ENCODE measurements at regions not wholly inside any gene's neighbourhood (a gene's known extent, or its start where the extent isn't known, plus 50 kb on each side); places are given as distances from the start of the nearest gene placed in this dataset.

DNA sequence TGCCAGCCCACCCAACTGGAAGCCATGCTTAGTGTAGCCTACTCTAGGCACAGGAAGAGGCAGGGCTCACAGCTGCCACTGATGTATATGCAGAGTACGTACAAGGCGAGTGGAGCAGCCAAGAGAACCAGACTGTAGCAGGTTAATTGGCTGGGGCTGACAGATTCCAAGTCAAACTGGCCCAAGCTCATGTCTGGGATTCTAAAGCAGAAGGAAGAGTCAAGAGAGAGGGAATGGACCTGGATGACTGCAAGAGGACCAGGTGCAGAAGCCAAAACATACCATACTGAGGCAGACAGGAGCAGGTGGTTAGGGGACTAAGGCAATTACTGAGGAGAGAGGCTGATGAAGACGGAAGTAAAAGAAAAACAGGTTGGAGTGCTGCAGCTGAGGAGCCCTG, 51.3 kb upstream of the LRRN2 start:
- no peak for DNase-seq (ENCODE audit: low read depth)

DNA sequence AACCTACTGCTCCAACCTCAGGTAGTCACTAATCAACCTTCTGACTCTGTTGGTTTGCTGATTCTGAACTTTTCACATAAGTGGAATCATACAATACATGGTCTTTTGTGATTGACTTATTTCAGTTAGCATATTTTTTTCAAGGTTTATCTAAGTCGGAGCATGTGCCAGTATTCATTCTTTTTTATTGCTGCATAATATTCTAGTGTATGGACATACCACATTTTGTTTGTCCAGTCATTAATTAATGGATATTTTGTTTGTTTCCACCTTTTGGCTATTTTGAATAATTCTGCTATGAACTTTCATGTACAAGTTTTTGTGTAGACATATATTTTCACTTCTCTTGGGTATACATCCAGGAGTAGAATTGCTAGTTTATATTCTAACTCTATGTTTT, 53.0 kb upstream of the LRRN2 start:
- DNase-seq (ENCODE audit: low read depth) = no peak

DNA sequence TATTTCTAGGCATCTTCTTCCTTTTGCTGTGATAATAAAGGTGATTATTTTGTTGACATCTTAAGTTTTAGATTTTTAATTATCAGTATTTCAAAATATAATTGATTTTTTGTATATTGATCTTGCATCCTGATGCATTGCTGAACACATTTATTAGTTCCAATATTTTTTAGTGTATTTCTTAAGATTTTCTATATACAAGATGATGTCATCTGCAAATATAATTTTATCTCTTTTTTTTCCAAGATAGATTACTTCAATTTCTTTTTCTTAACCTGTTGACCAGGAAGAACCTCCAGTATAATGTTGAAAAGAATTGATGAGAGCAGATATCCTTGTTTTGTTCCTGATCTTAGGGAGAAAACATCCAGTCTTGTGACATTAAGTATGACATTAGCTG, 54.8 kb upstream of the LRRN2 start:
- DNase-seq (ENCODE audit: low read depth) = no peak

DNA sequence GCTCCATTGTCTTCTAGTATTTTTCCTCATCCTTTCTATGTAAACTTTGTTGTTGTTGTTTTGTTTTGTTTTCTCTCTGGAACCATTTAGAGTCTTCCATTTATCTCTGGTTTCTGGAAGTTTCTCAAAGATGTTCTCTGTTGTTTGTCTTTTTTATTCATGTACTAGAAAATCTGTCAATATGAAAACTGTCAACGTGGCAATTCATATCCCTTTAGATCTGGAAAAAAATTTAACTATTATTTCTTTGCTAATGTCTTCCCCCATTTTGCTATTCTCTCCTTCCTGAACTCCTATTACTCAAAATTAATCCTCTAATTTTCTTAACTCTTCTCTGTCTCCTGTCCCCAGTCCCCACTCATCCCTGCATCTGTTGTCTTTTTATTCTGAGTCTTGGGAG, 55.9 kb upstream of the LRRN2 start:
- no peak for DNase-seq (ENCODE audit: low read depth)

DNA sequence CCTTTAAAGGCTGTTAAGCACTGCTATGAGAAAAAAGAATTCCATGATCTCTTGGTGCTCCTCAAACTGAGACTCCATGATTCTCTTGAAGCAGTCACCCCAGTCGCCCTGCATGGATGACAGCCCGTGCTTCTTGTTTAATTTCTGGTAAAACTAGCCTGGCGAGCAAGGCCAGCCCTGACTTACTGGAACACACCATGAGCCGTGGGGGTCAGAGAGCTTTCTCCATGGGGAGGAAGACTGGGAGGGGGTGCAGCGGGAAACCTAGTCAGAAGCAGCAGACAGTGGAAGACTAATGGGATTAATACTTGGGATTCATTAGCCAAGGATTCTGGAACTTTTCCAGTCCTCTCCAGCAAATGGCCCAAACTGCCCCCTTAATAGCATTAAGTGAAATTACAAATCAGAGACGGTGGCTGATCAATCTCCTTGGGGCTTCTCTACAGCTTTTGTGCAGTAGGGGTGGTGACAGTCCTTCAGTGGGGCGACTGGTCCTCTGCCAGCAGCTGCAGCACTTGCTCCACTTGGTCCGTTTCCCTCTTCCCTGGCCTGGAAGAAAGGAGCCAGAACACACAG, 57.2 kb upstream of the LRRN2 start:
- DNase-seq (ENCODE audit: low read depth) = no peak

DNA sequence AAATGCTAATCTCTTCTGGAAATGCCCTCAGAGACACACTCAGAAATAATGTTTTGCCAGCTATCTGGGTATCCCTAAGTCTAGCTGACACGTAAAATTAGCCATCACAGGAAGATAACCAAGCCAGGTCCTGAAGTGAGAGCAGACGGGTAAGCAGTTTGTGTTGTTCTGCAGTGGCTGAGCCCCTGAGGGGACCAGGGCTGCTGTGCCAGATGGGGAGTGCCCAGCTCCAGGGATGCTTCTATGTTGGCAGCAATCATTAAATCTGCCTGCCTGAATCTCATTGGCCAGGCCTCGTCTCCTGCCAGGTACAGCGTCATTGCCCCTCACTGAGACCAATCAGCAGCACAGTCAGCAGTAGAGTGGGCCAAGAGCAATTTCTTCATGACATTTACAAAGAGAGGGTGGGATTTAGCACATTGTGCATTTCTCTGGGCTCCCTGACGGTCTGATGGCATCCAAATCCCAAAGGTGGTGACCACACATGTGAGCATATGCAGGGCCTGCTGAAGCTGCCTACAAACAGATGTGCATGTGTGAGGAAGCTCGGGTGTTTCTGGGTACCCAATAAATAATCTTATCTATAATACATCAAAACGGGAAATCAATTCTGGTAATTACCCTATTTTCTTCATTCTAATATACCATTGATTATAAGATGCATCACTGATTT, 58.7 kb upstream of the LRRN2 start:
- DNase-seq (ENCODE audit: low read depth) = no peak

DNA sequence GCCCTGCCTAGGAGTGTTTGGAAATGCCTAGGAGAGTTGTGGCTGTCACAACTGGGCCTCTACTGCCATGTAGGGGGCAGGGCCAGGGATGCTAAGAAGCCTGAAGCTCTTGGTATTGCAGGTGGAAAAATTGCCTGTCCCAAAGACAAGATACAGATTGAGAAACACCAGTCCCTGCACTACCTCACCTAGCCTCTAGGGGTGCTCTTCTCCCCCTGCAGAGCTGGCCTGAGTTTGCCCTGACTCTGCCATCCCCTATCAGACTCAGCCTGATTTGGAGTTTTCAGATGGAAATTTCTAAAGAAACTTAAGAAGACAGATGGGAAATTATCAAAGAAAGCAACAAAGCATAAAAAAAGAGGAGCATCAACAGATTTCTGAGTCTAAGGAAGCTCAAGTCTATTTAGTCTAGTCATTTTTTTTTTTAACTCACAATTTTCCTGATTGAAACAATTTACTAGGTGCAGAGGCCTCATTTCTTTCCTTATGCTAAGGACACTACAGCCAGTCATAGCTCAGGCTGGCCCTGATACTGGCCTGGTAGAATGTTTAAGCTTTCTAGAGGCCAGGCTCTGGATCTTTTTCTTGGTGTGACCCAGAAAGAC, 61.4 kb upstream of the LRRN2 start:
- peak; percentile 13 for DNase-seq (ENCODE audit: low read depth)

DNA sequence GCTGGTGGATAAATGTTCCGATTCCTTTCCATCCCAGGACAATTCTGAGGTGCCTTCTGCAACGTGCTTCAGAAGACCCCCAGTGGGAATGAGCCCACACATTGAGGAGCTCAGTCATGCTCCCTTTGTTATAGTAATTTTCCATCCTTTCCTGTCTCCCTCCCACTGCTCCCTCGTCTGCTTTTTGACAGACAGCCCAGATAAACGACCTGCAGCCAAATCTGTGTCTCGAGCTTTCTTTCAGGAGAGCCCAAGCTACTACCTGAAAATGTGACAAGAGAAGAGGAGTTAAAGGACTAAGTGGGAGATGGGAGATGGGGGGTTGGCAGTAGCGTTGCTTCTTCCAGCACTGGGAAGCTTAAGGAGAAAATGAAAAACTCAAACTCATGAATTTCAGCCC, 65.9 kb upstream of the LRRN2 start:
- DNase-seq (ENCODE audit: low read depth) = no peak

DNA sequence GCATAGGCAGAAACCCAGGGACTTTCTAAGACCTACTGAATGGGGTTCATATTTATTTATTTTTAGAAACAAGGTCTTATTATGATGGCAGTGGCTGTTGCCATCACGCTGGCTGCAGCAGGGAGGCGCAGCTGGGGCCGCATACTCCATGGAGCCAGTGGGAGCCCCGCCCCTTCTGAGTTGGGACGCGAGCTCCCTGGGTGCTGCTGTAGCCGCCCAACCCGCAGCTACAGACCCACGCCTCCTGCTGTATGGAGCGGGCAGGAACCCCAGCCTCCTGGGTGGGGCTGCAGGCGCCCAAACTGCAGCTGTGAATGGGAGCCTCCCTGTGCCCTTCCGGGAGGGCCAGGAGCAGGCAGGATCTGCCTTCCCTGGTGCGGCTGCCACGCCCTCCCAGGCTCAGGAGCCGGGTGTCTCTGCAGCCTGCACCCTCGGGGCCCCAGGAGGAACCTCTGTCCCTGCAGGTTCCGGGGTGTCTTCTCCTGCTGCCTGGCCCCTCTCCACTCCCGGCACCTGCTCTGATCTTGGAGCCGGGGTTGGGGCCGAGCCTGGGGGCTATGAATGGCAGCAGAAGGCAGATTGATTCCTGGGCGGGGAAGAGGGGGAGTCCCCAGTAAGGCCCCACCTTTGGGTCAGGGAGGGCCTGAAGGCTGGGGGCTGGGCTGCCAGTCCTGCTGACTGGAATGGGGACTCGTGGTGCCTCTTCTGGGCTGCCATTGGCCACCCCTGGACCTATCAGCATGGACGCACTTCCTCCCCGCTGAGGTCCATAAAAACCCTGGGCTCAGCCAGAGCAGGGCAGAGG, 66.5 kb upstream of the LRRN2 start:
- no peak for DNase-seq (ENCODE audit: low read depth)

DNA sequence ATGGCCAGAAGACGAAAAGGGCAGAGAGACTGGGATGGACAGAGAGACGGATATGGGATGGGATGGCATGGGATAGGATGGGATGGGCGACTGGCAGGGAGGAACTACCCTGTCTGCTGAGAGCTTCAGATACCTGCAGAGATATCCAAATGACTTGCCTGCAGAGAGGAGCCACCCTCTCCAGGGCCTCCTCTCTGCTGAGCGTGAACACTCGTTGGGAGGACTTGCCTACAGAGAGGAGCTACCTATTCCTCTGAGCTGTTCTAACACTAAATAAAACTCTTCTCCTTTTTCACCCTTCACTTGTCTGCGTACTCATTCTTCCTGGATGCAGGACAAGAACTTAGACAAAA, 67.1 kb upstream of the LRRN2 start:
- DNase-seq (ENCODE audit: low read depth) = no peak

DNA sequence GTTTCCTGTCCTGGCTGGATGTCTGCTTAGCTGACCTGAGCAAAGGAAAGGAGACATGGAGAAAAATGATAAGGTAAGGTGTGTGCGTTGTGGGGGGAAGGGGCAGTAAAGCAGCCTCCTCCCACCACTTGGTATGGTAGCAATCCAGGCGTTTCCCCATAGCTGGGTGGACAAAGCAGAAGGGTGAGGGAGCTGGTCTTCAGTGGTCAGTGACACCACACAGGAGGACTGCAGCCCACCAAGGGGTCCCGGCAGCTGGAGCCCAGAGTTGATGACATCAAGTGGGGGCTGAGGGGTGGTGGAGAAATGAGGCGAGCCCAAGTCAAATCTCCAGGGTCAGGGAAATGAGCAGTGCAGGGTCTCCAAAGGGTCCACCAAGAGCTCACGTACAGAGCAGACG, 69.3 kb upstream of the LRRN2 start:
- no peak for DNase-seq (ENCODE audit: low read depth)

DNA sequence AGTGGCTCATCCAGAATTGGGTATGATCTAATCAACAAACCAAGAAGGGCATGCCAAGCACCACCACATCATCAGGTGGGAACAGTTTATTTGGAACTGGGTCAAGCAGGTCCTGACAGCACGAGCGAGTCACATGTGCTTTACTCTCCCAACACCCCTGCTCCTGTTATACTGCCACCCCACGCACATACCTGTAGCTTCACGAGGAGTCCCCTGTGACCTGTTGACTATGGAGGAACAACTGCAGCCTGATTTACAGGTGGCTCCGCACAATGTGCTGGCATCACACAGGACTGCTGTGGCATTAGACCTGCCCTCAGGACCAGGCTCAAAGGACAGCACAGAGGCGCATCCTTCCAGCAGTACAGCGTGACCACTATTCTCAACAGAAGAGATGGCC, 70.8 kb upstream of the LRRN2 start:
- DNase-seq (ENCODE audit: low read depth) = no peak

DNA sequence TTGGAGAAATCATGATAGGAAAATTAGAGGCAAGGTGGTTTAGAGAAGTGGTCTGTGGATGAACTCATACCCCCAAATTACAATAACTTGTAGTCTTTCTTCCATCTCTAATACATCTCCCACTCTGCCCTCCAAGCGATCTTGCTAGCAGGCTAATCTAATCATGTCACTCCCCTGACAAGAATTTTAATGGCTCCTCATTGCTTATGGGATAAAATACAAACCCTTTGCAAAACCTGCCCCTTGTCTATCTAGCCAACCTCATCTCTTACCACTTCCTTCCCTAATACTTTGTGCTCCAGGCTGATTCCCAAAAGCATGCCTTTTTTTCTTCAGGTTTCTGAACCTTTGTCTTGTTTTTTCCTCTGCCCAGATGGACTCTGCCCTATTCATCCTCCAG, 71.3 kb upstream of the LRRN2 start:
- DNase-seq (ENCODE audit: low read depth) = no peak

DNA sequence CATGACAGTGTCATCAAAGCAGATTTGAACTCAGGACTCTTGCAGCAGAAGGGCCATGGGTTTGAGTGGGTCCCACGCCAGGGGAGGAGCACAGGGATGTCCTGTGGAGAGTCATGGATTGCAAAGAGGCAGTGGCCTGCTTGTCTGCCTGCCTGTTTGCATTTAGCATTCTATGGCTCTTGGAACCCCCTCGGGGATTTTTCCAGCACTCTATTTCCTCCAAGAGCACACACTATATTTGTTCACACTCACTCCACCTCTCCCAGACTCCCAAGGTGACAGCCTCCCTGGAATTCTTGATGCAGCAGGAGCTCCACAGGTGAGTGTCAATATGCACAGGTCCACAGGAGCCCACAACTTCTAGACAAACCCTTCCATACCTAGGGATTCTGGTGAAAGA, 73.1 kb upstream of the LRRN2 start:
- no peak for DNase-seq (ENCODE audit: low read depth)

DNA sequence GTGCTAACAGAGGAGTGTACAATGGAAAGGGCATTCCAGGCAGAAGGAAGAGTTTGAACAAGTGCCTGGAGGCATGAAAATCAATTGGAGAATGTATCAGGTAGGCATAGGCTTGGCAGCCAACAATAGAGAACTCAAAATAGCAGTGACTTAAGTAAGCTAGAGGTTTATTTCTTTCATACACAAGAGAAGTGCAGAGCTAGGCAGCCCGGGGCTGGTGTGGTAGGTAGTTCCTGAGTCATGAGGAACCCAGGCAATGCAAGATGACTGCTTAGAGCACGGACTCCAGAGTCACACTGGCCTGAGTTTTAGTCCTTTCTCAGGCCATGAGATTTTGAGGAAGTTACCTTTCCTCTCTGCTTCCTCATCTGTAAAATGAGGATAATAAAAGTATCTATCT, 74.8 kb upstream of the LRRN2 start:
- no peak for DNase-seq (ENCODE audit: low read depth)

DNA sequence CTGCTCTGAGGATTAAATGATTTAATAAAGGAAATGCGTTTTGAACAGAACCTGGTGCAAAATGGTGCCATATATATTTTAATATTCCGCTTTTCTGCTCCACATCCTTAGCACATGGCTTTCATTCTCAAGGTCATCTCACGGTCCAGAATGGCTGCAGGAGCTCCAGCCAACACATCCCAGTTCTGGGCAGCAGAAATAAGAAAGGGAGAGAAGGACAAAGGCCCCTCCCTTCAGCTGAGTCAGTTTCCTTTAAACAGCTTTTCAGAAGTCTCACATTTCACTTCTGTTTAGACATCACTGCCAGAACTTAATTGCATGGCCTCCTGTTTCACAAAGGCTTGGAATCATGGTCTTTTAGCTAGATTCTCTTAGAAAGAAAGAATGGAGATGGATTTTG, 75.2 kb upstream of the LRRN2 start:
- DNase-seq (ENCODE audit: low read depth) = no peak

DNA sequence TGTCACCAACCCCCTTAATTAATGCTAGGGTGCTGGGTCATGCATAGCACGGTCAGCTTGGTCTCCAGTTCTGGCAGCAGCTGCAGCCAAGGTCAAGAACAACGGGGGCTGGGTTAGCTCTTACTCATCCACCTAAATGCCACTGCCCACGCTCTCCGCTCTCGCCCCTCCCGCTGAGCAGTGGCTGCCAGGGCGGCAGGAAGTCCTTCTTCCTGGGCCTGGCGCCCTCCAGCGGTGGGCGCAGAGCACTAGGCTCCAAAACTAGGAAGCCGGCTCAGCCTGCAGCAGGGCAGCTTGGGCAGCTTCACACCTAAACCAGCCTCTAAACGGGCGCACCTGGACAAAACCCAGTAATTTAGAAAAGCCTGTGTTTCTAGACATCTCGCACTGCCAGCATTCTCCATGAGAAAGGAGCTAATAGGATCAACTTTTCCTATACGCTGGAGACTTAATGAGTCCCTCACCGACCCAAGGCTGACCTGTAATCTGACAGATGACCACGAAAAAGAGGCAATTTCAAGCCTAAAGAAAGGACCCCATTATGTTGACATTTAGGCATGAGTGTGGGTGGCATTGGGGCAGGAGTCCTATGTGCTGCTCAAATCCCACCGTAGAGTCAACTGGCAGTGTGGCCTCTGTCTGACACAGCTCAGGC, 78.4 kb upstream of the LRRN2 start:
- DNase-seq (ENCODE audit: low read depth) = peak; percentile 22

DNA sequence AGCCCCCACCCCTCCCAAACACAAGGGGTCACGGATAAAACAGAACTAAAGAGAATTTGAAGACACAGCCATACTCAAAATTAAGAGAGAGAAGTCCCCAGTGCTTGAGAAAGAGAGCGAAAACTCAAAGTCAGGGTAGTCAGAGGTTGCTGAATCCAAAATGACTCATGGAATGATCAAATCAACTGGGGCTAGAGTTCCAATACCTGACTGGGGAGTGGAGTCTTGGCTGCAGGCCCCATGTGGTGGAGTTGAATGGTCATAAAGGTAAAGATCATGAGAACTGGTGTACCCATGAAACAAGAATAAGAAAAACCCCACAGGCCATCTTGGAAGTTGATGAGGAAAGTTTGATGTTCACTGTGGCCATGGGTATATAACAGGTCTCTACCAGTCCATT, 84.5 kb upstream of the LRRN2 start:
- DNase-seq (ENCODE audit: low read depth) = no peak

DNA sequence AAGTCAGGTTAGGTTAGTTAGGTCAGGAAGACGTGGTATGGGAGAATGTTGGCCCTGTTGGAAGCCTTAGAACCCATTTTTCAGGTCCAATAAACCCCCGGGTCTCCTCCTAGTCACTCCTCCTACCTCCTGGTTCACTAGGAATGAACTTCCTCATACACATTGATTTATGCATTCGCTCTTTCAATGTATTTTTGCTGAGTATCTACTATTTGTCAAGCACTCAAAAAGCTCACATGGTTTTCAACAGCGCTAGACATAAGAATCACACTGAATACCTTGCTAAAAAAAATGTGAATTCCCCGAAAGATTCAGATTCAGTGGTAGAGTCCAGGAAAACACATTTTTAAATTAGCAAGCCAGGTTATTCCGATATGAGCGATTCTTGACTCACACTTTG, 85.8 kb upstream of the LRRN2 start:
- DNase-seq (ENCODE audit: low read depth) = no peak

DNA sequence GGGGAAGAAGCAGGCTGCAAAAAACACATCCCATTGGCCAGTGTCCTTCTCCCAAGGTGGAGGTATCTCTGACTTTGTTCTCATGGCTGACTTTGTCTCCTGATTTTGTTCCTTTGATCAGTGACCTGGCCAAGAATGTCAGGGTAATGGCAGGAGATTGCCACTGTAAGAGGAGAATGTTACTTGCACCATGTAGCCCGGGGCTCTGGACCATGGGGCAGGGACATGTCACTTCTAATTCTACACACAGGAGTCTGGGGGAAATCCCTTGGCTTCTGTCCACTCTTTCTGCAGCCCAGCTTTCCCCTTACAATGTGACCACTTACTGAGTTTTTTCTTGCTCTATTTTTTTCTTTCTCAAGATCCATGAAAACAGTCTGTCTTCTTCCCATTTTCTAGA, 87.7 kb upstream of the LRRN2 start:
- no peak for DNase-seq (ENCODE audit: low read depth)

DNA sequence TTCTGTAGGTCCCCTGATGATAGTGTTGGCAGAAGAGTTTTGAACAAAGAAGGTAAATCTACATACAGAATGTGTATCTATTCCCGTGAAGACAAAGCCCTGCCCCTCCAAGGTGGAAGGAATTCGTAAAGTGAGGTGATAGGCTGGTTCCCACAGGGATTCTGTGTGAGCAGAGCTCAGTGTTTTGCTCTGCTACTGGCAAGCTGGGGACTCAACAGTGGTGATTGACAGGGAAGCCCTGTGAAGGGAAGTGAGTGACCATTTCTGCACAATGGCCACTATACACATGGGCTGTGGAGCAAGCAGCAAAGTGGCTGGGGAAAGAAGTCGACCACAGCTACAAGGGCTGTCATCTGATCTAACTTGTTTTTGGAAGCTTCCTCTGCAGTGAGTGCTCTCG, 90.0 kb upstream of the LRRN2 start:
- DNase-seq (ENCODE audit: low read depth) = no peak

DNA sequence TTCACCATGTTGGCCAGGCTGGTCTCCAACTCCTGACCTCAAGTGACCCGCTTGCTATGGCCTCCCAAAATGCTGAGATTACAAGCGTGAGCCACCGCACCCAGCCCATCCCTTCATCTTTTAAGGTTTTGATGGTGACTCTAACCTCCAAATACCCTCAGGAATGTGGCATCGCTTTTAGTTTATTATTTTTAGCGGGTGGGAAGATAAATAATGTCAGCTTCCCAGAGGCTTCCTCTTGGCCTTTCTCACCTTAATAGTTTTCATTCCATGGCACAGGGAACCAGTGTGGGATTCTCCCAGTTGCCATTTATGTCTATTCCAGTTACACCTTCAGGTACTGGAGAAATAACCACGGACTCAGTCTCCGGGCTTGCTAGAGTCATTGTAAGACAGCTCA, 92.1 kb upstream of the LRRN2 start:
- DNase-seq (ENCODE audit: low read depth) = no peak

DNA sequence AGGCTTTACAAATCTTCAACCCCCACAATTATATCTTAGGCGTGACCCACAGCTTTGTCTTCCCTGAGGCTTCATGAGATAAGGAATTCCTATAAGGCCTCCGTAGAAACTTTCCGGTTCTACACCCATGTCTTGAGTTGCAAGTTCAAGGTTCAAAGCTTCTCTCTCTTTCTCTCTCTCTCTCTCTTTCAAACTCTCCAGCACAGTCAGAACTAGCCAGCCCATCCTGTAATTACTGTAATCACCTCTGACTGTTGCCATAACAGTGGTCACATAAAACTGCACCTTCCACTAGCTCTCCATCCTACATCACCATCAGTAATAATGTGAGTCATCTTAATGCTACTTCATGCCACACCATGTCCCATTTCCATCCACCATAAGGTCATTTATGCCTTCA, 90.0 kb upstream of the NFASC start:
- no peak for DNase-seq (ENCODE audit: low read depth)

All from non-pigmented ciliary epithelial cell (primary cell).